Activated B cell treated with CpG ODN at 0.5 μM for 24 hours (primary cell): ENCODE measurements at regions not wholly inside any gene's neighbourhood (a gene's known extent, or its start where the extent isn't known, plus 50 kb on each side); places are given as distances from the start of the nearest gene placed in this dataset.

Experiments
- ATAC-seq: fragments of 200-7000 bp; cut with Tn5 transposase; one replicate; pipeline ENCODE4 v1.10.0; 2021; ENCODE audit warnings: low read depth, mild to moderate bottlenecking, moderate library complexity
- CTCF ChIA-PET: fragments of 350-600 bp; sonication (Branson Sonifier 250); formaldehyde crosslinking; loops from one replicate; lab custom pipeline; 2021; ENCODE audit warnings: antibody characterized with exemption; lab: Charles Lee
- POLR2A ChIA-PET: fragments of 350-600 bp; sonication (Branson Sonifier 250); formaldehyde crosslinking; loops from one replicate; lab custom pipeline; 2021; ENCODE audit warnings: antibody characterized with exemption; lab: Charles Lee
- DNase-seq: peaks from one replicate; pipeline ENCODE4 v3.0.0; 2022
- H3K27ac Mint-ChIP-seq: one replicate; pipeline ENCODE4 v1.8.0; 2020; ENCODE audit warnings: mixed read lengths
- H3K27me3 Mint-ChIP-seq: one replicate; pipeline ENCODE4 v1.8.0; 2021; ENCODE audit warnings: mixed read lengths
- H3K36me3 Mint-ChIP-seq: one replicate; pipeline ENCODE4 v1.8.0; 2021; ENCODE audit warnings: low read depth, mixed read lengths
- H3K4me1 Mint-ChIP-seq: one replicate; pipeline ENCODE4 v1.8.0; 2021; ENCODE audit warnings: mixed read lengths
- H3K4me3 Mint-ChIP-seq: one replicate; pipeline ENCODE4 v1.8.0; 2020; ENCODE audit warnings: mild to moderate bottlenecking, mixed read lengths
- H3K9me3 Mint-ChIP-seq: one replicate; pipeline ENCODE4 v1.8.0; 2020; ENCODE audit warnings: mixed read lengths
- CTCF ChIP-seq: fragments of 200-600 bp; IDR thresholded peaks from one replicate; pipeline ENCODE4 v1.8.0; 2022; ENCODE audit warnings: antibody characterized with exemption, mild to moderate bottlenecking
- intact Hi-C: fragments of 100-400 bp; cut with micrococcal nuclease; formaldehyde crosslinking; loops from one replicate; pipeline ENCODE4 v1.15.1; 2024

DNA sequence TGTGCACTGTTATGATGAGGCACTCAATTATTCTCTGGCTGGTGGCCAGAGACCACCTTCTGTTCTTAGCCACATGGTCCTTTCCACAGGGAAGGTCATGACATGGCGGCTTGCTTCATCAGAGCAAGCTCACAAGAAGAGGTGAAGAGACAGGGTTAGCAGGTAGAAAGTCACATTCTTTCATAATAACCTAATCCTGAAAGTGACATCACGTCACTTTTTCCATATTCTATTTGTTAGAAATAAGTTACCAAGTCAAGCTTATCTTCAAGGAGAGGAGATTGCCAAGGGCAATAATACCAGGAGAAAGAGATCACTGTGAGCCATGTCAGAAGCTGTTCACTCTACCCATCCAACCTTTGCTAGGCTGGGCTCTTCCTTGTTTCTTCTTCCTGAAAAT lies 139.4 kb downstream of the OSR1 start:
- H3K9me3 Mint-ChIP-seq, result no peaks in the 10 kb centered on the region

DNA sequence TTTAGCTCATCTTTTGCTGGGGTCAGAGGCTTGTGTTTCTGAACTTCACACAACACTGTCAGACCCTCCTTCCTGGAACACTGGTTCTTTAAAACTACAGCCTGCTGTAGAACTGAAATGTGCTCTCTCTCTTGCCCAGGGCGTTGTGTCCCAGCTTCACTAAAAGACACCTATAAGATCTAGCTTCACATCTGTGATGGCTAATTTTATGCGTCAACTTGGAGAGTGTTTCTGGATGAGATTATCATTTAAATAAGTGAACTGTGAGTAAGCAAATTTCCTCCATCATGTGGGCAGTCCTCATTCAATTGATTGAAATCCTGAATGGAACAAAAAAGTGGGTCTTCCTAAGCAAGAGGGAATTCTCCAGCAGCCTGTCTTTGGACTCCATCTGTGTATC lies 140.3 kb downstream of the OSR1 start:
- no peaks in the 10 kb centered on the region for H3K9me3 Mint-ChIP-seq
- ChIA-PET CTCF (no interaction called here), POLR2A (no interaction called here)
- no peak overlapping the region for H3K4me3 Mint-ChIP-seq
- no peak for TF ChIP-seq CTCF
- DNase-seq (no peak), ATAC-seq (no peak)
- H3K27me3 Mint-ChIP-seq, result no peaks in the 10 kb centered on the region
- no peak overlapping the region for H3K27ac Mint-ChIP-seq
- H3K4me1 Mint-ChIP-seq, result no peaks in the 10 kb centered on the region
- intact Hi-C loops, result no loop called here
- no peaks in the 10 kb centered on the region for H3K36me3 Mint-ChIP-seq

More for the DNA sequence above, 139.4 kb downstream of the OSR1 start:
- no peak for ATAC-seq
- intact Hi-C loops, result no loop called here
- Mint-ChIP-seq H3K27ac (no peak overlapping the region), H3K4me3 (no peak overlapping the region), H3K27me3 (no peaks in the 10 kb centered on the region), H3K4me1 (no peaks in the 10 kb centered on the region), H3K36me3 (no peaks in the 10 kb centered on the region)
- POLR2A ChIA-PET, result no interaction called here
- no peak for TF ChIP-seq CTCF
- CTCF ChIA-PET, result no interaction called here
- no peak for DNase-seq

DNA sequence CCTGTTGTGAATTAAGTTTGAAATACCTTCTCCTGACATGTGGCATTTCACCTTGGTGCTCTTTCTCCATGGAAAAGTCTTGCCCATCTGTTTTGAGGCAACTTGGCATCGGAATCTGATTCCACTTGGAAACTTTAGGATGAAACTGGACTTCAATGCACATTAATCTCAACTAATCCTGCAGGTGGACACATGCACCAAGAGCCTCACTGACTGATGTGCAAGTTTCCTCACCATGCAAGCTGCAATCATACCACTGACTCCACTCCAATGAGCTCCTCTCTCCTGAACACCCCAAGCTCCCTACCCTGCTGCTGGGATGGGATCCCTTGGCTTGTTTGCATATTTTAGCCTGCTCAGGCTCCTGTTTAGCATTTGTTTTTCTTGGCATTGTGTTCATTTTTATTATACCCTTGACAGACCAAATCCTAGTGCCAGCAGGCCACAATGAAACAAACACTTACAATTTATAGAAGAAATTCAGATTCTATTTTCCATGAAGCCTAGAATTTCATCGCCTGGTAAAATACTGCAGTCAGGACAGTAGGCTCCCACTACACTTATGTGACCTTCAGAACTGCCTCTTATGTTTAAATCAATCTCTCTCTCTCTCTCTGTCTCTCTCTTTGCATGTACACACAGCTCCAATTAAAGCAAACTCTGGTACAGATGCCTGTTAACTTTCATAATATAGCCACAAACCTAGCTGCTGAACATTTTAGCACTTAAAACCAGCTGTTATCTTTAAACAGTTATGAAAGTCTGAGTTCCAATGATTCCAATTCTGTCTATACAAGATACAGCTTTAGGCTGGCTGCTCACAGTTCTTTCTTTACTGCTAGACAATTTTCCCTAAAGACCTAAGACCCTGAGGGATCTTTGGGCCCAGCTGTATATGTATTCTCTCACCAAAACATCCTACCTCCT lies 141.5 kb downstream of the OSR1 start:
- POLR2A ChIA-PET, result no interaction called here
- intact Hi-C loops, result no loop called here
- Mint-ChIP-seq H3K9me3 (no peaks in the 10 kb centered on the region), H3K27me3 (no peaks in the 10 kb centered on the region), H3K4me1 (no peaks in the 10 kb centered on the region), H3K36me3 (no peaks in the 10 kb centered on the region), H3K4me3 (no peak overlapping the region), H3K27ac (no peak overlapping the region)
- TF ChIP-seq CTCF, result no peak
- DNase-seq, result no peak
- no peak for ATAC-seq
- CTCF ChIA-PET, result no interaction called here

DNA sequence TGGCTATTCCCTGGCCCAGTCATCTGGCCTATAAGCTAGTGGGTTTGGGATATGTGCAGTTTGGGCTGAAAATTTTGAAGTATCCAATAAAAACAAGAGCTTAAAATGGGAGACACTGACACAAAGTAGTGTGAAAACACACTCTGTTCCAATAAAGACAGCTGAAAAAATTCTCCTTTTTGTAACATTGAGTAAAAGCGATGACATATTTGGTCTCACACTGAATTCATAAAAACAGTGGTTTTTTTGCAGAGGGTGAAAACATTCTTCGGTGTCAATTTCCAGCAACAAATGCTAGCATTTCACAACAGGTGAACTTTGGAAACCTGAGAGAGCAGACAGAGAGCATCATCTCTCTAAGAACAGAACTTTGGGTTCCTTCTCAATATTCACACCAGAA lies 142.2 kb downstream of the OSR1 start:
- no peaks in the 10 kb centered on the region for H3K36me3 Mint-ChIP-seq
- no peak for ATAC-seq
- no peaks in the 10 kb centered on the region for H3K4me1 Mint-ChIP-seq
- CTCF ChIA-PET, result no interaction called here
- no peak overlapping the region for H3K4me3 Mint-ChIP-seq
- H3K27me3 Mint-ChIP-seq, result no peaks in the 10 kb centered on the region
- no peak for TF ChIP-seq CTCF
- intact Hi-C loops, result no loop called here
- POLR2A ChIA-PET, result no interaction called here
- no peaks in the 10 kb centered on the region for H3K9me3 Mint-ChIP-seq
- no peak for DNase-seq
- no peak overlapping the region for H3K27ac Mint-ChIP-seq

- no peak for TF ChIP-seq CTCF
- no peaks in the 10 kb centered on the region for H3K27me3 Mint-ChIP-seq
- no peak overlapping the region for H3K4me3 Mint-ChIP-seq
- H3K36me3 Mint-ChIP-seq, result no peaks in the 10 kb centered on the region
- ChIA-PET POLR2A (no interaction called here), CTCF (no interaction called here)
- intact Hi-C loops, result no loop called here
- ATAC-seq (no peak), DNase-seq (no peak)
- no peak overlapping the region for H3K27ac Mint-ChIP-seq
- no peaks in the 10 kb centered on the region for H3K9me3 Mint-ChIP-seq
- H3K4me1 Mint-ChIP-seq, result no peaks in the 10 kb centered on the region
These were observed 143.6 kb downstream of the OSR1 start for GRCh38 chr2:19214682-19215391.
